ENCODE measurements at regions not wholly inside any gene's neighbourhood (a gene's known extent, or its start where the extent isn't known, plus 50 kb on each side); places are given as distances from the start of the nearest gene placed in this dataset.
"Not testable (repeated sequence)": the region's sequence is repeated elsewhere in the genome, so short reads cannot be mapped to it uniquely, and the experiment has no call there.

GRCh38 chr13:76285463-76285862 is 600.7 kb downstream of the KCTD12 start (continued):
- no peak for TF ChIP-seq KDM4A (IDR thresholded peaks at IDR 0.05; ENCODE audit: low read depth, low read length, severe bottlenecking)
- no peak for TF ChIP-seq TCF12 (IDR thresholded peaks at IDR 0.05; ENCODE audit: low read depth, low read length)
- TF ChIP-seq TBP (IDR thresholded peaks at IDR 0.05; ENCODE audit: low read depth, low read length), result no peak
- no peak for TF ChIP-seq SIX5 (IDR thresholded peaks at IDR 0.05; ENCODE audit: low read depth, low read length)
- no peak for TF ChIP-seq TAF7 (optimal IDR thresholded peaks at IDR 0.05; ENCODE audit: borderline replicate concordance, low read depth, low read length)
- TF ChIP-seq SP2 (IDR thresholded peaks at IDR 0.05; ENCODE audit: low read length), result no peak
- TF ChIP-seq BRCA1 (IDR thresholded peaks at IDR 0.05; ENCODE audit: low read depth, low read length), result no peak
- TF ChIP-seq ASH2L (IDR thresholded peaks at IDR 0.05; ENCODE audit: low read length), result no peak
- no peak for TF ChIP-seq TEAD4 (IDR thresholded peaks at IDR 0.05; ENCODE audit: low read depth, low read length)

GRCh38 chr13:76279766-76280165 is 606.4 kb downstream of the KCTD12 start:
- H2AFZ ChIP-seq (ENCODE audit: low read length); POLR2A ChIA-PET (ENCODE audit: partially characterized antibody); H2BK120ac ChIP-seq (replicated peaks; ENCODE audit: low read depth, low read length); H3K4me1 ChIP-seq (replicated peaks in 1 of 4; ENCODE audit: control insufficient read depth in 3 of 4, insufficient read depth in 4 of 4, low read length in 3 of 4); FAIRE-seq; H3K4ac ChIP-seq (replicated peaks; ENCODE audit: insufficient read length, low read depth, low read length); H2AK5ac ChIP-seq (ENCODE audit: low read depth, low read length); H3K27ac ChIP-seq (ENCODE audit: low read depth, low read length); H4K20me1 ChIP-seq (replicated peaks in 1 of 2; ENCODE audit: control insufficient read depth in 1 of 2, insufficient read depth in 2 of 2, low read length in 2 of 2); H3K23me2 ChIP-seq (ENCODE audit: low read depth, low read length); H4K91ac ChIP-seq (replicated peaks; ENCODE audit: insufficient read length, low read length); H3K9me3 ChIP-seq (ENCODE audit: insufficient read depth in 2 of 2, low read depth in 1 of 2, low read length in 1 of 2); H3K56ac ChIP-seq (replicated peaks; ENCODE audit: insufficient read length, low read depth, low read length); H3K4me2 ChIP-seq (ENCODE audit: insufficient read depth in 1 of 2, low read depth in 2 of 2, low read length in 2 of 2); H3K14ac ChIP-seq (ENCODE audit: insufficient read length); H3K36me3 ChIP-seq (ENCODE audit: control insufficient read depth in 2 of 4, insufficient read depth in 4 of 4, low read length in 3 of 4); H3K27me3 ChIP-seq (replicated peaks in 1 of 4; ENCODE audit: control insufficient read depth in 3 of 4, extremely low read depth in 1 of 4, insufficient read depth in 3 of 4, low read length in 3 of 4); H3K9ac ChIP-seq (replicated peaks in 1 of 4; ENCODE audit: extremely low read depth in 1 of 4, low read depth in 3 of 4, low read length in 3 of 4); H2BK20ac ChIP-seq (ENCODE audit: low read length); H3K18ac ChIP-seq (ENCODE audit: extremely low read depth, low read length); H2BK15ac ChIP-seq (ENCODE audit: low read length); H2BK12ac ChIP-seq (ENCODE audit: low read depth, low read length); H3K79me1 ChIP-seq (ENCODE audit: low read depth, low read length); H4K5ac ChIP-seq (ENCODE audit: insufficient read length, low read depth, low read length); CTCF ChIA-PET (ENCODE audit: partially characterized antibody); DNase-seq (ENCODE audit: low read depth in 1 of 2, low spot score in 2 of 2); H2BK5ac ChIP-seq (ENCODE audit: low read depth, low read length); H3K4me3 ChIP-seq (ENCODE audit: extremely low read depth in 1 of 4, insufficient read depth in 2 of 4, low read depth in 3 of 4, low read length in 4 of 4); H4K8ac ChIP-seq (ENCODE audit: extremely low read depth, insufficient read depth, low read length); H3K23ac ChIP-seq (ENCODE audit: insufficient read length); H3K79me2 ChIP-seq (ENCODE audit: control insufficient read depth in 1 of 2, insufficient read depth in 2 of 2, low read length in 2 of 2): not testable (repeated sequence)
- WGBS, 2 experiments (ENCODE audit: extremely low coverage in 1 of 2, insufficient coverage in 1 of 2, insufficient read length in 1 of 2, insufficient replicate concordance in 2 of 2, low coverage in 1 of 2, low lambda C conversion rate in 2 of 2, missing lambda C conversion rate in 1 of 2), result 77% methylated on average over 1 of the region's 1 CpG; no CpG with 5 or more reads in 1 of the 2 experiments

All from H1 (cell line).